Karpas-422 (cell line): ENCODE measurements at regions not wholly inside any gene's neighbourhood (a gene's known extent, or its start where the extent isn't known, plus 50 kb on each side); places are given as distances from the start of the nearest gene placed in this dataset. TPM values are rescaled to one million over a fixed set of nuclear protein-coding genes. Genes with fewer than 3 reads are reported as not detected.

Source experiments
- small RNA-seq: library from RNA; depleted of rRNA; stranded (forward); fragments of <200 nt; gene quantifications from one replicate; pipeline ENCODE3, GENCODE V24; 2014

Small RNA genes lying in the stretch of these regions (small RNA-seq; reads per million reads assigned to genes)
- not detected for gene RPL21P41
